ENCODE measurements at regions not wholly inside any gene's neighbourhood (a gene's known extent, or its start where the extent isn't known, plus 50 kb on each side); places are given as distances from the start of the nearest gene placed in this dataset.
"Not testable (repeated sequence)": the region's sequence is repeated elsewhere in the genome, so short reads cannot be mapped to it uniquely, and the experiment has no call there.

DNA sequence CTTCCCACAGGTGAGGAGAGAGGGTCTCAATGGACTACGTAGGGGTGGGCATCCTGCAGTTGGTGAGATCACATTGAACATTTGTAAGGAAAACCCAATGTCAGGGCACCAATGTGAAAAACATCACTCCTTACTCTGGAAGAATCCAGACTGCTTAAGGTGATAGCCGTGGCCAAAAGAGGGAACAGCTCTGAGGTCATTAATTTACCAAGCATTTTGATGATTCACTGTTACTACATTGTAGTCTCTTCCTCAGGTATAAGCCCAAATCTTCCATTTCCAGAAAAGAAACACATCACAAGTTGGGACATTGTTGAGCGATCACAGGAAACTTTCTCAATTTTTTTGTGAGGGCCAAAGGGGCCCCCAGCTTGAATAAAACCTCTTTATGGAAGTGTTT lies 61.1 kb upstream of the SPTLC3 start:
- ATAC-seq (ENCODE audit: insufficient read depth, low read depth) (no peak), DNase-seq (no peak)
- no peak overlapping the region for H2AFZ ChIP-seq (ENCODE audit: low read depth, low read length)
- H3K79me2 ChIP-seq (ENCODE audit: insufficient read depth, low read length), result no peaks in the 10 kb centered on the region
- H3K9ac ChIP-seq (ENCODE audit: low read depth, low read length), result no peak overlapping the region
- no peaks in the 10 kb centered on the region for H3K9me3 ChIP-seq (ENCODE audit: insufficient read depth, low read length, severe bottlenecking)
- no peak overlapping the region for H3K27ac ChIP-seq (ENCODE audit: low read length)
- no peak overlapping the region for H3K4me2 ChIP-seq (ENCODE audit: insufficient read depth, low read length)
- no peaks in the 10 kb centered on the region for H3K27me3 ChIP-seq (ENCODE audit: insufficient read depth, low read length, poor library complexity)
- TF ChIP-seq, protein P1, sequence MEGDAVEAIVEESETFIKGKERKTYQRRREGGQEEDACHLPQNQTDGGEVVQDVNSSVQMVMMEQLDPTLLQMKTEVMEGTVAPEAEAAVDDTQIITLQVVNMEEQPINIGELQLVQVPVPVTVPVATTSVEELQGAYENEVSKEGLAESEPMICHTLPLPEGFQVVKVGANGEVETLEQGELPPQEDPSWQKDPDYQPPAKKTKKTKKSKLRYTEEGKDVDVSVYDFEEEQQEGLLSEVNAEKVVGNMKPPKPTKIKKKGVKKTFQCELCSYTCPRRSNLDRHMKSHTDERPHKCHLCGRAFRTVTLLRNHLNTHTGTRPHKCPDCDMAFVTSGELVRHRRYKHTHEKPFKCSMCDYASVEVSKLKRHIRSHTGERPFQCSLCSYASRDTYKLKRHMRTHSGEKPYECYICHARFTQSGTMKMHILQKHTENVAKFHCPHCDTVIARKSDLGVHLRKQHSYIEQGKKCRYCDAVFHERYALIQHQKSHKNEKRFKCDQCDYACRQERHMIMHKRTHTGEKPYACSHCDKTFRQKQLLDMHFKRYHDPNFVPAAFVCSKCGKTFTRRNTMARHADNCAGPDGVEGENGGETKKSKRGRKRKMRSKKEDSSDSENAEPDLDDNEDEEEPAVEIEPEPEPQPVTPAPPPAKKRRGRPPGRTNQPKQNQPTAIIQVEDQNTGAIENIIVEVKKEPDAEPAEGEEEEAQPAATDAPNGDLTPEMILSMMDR (IDR thresholded peaks at IDR 0.05; ENCODE audit: borderline replicate concordance, extremely low read depth, low read length, poor library complexity, severe bottlenecking), result no peak
- no peak for TF ChIP-seq EZH2 (IDR thresholded peaks at IDR 0.05; ENCODE audit: borderline replicate concordance, low read depth, low read length, severe bottlenecking)
- no peaks in the 10 kb centered on the region for H3K36me3 ChIP-seq (ENCODE audit: insufficient read depth, low read length)
- H3K4me1 ChIP-seq (ENCODE audit: insufficient read depth, low read length), result no peaks in the 10 kb centered on the region
- no peak overlapping the region for H3K4me3 ChIP-seq (ENCODE audit: low read depth in 1 of 2, low read length in 2 of 2)
- H4K20me1 ChIP-seq (ENCODE audit: insufficient read depth, low read length), result no peaks in the 10 kb centered on the region

DNA sequence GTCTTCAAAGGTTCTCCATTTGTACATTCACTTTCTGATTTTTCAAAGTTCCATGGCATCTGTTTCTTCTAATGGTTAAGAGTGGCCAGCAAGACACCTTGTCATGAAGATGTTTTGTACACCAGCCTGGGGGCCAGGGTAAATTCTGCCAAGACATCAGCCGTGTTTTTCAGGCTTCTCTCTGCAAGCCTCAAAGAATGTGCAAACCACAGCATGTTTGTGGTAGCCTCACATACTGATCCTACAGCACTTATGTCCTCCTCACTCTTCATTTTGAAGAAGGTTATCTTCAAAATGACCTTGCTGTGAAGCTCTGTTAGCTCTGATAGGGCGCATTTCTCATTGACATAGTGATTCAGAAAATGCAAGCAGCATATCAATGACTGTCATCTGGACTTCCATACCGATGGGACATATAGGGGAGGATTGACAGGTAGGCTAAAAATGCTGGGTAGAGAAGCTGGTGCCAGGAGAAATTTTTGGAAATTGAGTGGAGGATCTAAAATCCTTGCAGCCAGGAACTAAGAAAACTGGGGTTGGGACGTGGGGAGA lies 59.3 kb upstream of the SPTLC3 start:
- Histone ChIP-seq H4K20me1 (ENCODE audit: insufficient read depth, low read length) (no peaks in the 10 kb centered on the region), H3K4me2 (ENCODE audit: insufficient read depth, low read length) (no peak overlapping the region), H3K27me3 (ENCODE audit: insufficient read depth, low read length, poor library complexity) (no peaks in the 10 kb centered on the region), H2AFZ (ENCODE audit: low read depth, low read length) (no peak overlapping the region), H3K9me3 (ENCODE audit: insufficient read depth, low read length, severe bottlenecking) (no peaks in the 10 kb centered on the region), H3K27ac (ENCODE audit: low read length) (no peak overlapping the region), H3K4me3 (ENCODE audit: low read depth in 1 of 2, low read length in 2 of 2) (no peak overlapping the region), H3K36me3 (ENCODE audit: insufficient read depth, low read length) (no peaks in the 10 kb centered on the region), H3K79me2 (ENCODE audit: insufficient read depth, low read length) (no peaks in the 10 kb centered on the region), H3K9ac (ENCODE audit: low read depth, low read length) (no peak overlapping the region), H3K4me1 (ENCODE audit: insufficient read depth, low read length) (no peaks in the 10 kb centered on the region)
- no peak for ATAC-seq (ENCODE audit: insufficient read depth, low read depth)
- no peak for TF ChIP-seq EZH2 (IDR thresholded peaks at IDR 0.05; ENCODE audit: borderline replicate concordance, low read depth, low read length, severe bottlenecking)
- TF ChIP-seq, protein P1 (IDR thresholded peaks at IDR 0.05; ENCODE audit: borderline replicate concordance, extremely low read depth, low read length, poor library complexity, severe bottlenecking), result no peak
- DNase-seq, result no peak

DNA sequence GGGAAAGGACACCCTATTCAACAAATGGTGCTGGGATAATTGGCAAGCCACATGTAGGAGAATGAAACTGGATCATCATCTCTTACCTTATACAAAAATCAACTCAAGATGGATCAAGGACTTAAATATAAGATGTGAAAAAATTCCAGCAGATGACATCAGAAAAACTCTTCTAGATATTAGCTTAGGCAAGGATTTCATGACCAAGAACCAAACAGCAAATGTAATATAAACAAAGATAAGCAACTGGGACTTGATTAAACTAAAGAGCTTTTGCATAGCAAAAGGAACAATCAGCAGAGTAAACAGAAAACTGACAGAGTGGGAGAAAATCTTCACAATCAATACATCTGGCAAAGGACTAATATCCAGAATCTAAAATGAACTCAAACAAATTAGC lies 54.5 kb upstream of the SPTLC3 start:
- not testable (repeated sequence) for H3K79me2 ChIP-seq (ENCODE audit: insufficient read depth, low read length); H2AFZ ChIP-seq (ENCODE audit: low read depth, low read length); H3K9ac ChIP-seq (ENCODE audit: low read depth, low read length); H4K20me1 ChIP-seq (ENCODE audit: insufficient read depth, low read length); H3K4me1 ChIP-seq (ENCODE audit: insufficient read depth, low read length); H3K4me3 ChIP-seq (ENCODE audit: low read depth in 1 of 2, low read length in 2 of 2); H3K27me3 ChIP-seq (ENCODE audit: insufficient read depth, low read length, poor library complexity); H3K36me3 ChIP-seq (ENCODE audit: insufficient read depth, low read length); DNase-seq; H3K27ac ChIP-seq (ENCODE audit: low read length); H3K4me2 ChIP-seq (ENCODE audit: insufficient read depth, low read length); ATAC-seq (ENCODE audit: insufficient read depth, low read depth); H3K9me3 ChIP-seq (ENCODE audit: insufficient read depth, low read length, severe bottlenecking)

DNA sequence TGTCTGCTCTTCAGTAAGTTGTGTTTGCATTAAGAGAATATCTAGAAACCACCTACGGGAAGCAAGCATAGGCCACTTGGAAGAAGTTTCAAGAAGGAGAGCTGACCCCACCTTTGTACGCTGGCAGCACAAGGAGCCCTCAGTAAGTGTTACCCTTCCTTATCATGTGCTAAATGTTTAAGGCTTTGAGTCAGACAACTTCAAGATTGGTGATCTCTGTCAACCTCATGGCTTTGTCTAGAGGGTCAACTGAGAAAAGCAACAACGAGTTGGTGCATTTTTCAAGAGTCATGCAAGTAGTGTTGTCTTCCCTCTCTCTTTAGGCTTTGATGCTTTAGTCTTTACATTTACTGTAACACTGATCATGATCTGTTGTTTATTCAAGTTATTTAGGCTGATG lies 53.2 kb upstream of the SPTLC3 start:
- no peaks in the 10 kb centered on the region for H3K79me2 ChIP-seq (ENCODE audit: insufficient read depth, low read length)
- no peaks in the 10 kb centered on the region for H3K36me3 ChIP-seq (ENCODE audit: insufficient read depth, low read length)
- H2AFZ ChIP-seq (ENCODE audit: low read depth, low read length), result no peak overlapping the region
- ATAC-seq (ENCODE audit: insufficient read depth, low read depth) (no peak), DNase-seq (no peak)
- H3K9me3 ChIP-seq (ENCODE audit: insufficient read depth, low read length, severe bottlenecking), result no peaks in the 10 kb centered on the region
- TF ChIP-seq, protein P1 (IDR thresholded peaks at IDR 0.05; ENCODE audit: borderline replicate concordance, extremely low read depth, low read length, poor library complexity, severe bottlenecking), result no peak
- no peak for TF ChIP-seq EZH2 (IDR thresholded peaks at IDR 0.05; ENCODE audit: borderline replicate concordance, low read depth, low read length, severe bottlenecking)
- H3K9ac ChIP-seq (ENCODE audit: low read depth, low read length), result no peak overlapping the region
- no peak overlapping the region for H3K4me3 ChIP-seq (ENCODE audit: low read depth in 1 of 2, low read length in 2 of 2)
- no peaks in the 10 kb centered on the region for H3K4me1 ChIP-seq (ENCODE audit: insufficient read depth, low read length)
- H3K4me2 ChIP-seq (ENCODE audit: insufficient read depth, low read length), result no peak overlapping the region
- H3K27ac ChIP-seq (ENCODE audit: low read length), result no peak overlapping the region
- H3K27me3 ChIP-seq (ENCODE audit: insufficient read depth, low read length, poor library complexity), result peaks cover 3% of the 10 kb centered on the region
- no peaks in the 10 kb centered on the region for H4K20me1 ChIP-seq (ENCODE audit: insufficient read depth, low read length)
